ENCODE measurements at regions not wholly inside any gene's neighbourhood (a gene's known extent, or its start where the extent isn't known, plus 50 kb on each side); places are given as distances from the start of the nearest gene placed in this dataset.

DNA sequence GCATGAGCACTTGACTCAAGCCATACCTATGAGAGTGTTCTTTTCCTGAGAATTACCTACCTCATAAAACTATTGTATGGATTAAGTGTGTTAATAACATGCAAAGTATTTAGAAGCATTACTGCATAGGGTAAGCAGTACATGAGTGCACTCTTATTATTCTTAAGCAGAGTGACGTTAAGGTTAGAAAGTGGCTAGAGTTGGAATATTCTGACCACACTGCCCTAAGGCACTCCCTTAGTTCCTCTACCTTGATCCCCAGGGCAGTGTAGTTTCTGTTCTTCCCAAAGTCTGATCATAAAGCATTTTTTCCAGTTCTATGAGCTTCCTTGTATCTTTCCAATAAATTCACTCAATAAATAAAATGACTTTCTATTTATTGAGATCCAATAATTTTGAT lies 189.2 kb downstream of the PCSK1 start:
- Histone ChIP-seq H3K4me3 (no peak overlapping the region), H3K36me3 (ENCODE audit: low read depth, missing control alignments) (no peaks in the 10 kb centered on the region), H3K27me3 (no peaks in the 10 kb centered on the region), H3K4me1 (no peaks in the 10 kb centered on the region), H3K27ac (no peak overlapping the region), H3K9me3 (no peaks in the 10 kb centered on the region)
- 93 to 95% methylated on average over 1 of the region's 1 CpG for WGBS, 2 donors
- no peak for TF ChIP-seq POLR2A (IDR thresholded peaks at IDR 0.05)
- TF ChIP-seq, protein P1, sequence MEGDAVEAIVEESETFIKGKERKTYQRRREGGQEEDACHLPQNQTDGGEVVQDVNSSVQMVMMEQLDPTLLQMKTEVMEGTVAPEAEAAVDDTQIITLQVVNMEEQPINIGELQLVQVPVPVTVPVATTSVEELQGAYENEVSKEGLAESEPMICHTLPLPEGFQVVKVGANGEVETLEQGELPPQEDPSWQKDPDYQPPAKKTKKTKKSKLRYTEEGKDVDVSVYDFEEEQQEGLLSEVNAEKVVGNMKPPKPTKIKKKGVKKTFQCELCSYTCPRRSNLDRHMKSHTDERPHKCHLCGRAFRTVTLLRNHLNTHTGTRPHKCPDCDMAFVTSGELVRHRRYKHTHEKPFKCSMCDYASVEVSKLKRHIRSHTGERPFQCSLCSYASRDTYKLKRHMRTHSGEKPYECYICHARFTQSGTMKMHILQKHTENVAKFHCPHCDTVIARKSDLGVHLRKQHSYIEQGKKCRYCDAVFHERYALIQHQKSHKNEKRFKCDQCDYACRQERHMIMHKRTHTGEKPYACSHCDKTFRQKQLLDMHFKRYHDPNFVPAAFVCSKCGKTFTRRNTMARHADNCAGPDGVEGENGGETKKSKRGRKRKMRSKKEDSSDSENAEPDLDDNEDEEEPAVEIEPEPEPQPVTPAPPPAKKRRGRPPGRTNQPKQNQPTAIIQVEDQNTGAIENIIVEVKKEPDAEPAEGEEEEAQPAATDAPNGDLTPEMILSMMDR (IDR thresholded peaks at IDR 0.05) = no peak
- intact Hi-C loops (cut with DNase I; ENCODE audit: low total_unique reads) = no loop called here
- no peak for DNase-seq

DNA sequence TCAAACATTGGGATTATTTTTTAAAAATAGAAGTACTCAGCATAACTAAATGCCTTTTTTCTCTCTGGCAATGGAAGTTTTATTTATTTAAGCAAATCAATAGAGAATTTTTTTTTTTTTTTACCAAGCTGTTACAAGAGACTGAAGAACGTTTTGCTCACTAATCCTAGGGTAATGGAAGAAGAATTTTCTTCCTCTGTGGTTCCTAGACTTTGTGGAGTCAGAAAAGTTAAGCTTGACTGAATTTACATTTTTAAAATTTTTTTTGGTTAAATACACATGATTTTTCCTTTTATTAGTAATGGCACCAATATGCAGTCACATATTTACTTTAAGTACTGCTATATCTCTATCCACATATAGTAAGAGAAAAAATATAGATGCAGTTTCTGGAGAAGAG lies 189.8 kb downstream of the PCSK1 start:
- Histone ChIP-seq H3K36me3 (ENCODE audit: low read depth, missing control alignments) (no peaks in the 10 kb centered on the region), H3K4me1 (no peaks in the 10 kb centered on the region), H3K27me3 (no peaks in the 10 kb centered on the region), H3K4me3 (no peak overlapping the region), H3K27ac (no peak overlapping the region), H3K9me3 (no peaks in the 10 kb centered on the region)
- no peak for TF ChIP-seq POLR2A (IDR thresholded peaks at IDR 0.05)
- TF ChIP-seq, protein P1 (IDR thresholded peaks at IDR 0.05) = no peak
- WGBS, 2 donors = 60 to 80% methylated on average over 1 of the region's 1 CpG
- no peak for DNase-seq
- intact Hi-C loops (cut with DNase I; ENCODE audit: low total_unique reads) = no loop called here

DNA sequence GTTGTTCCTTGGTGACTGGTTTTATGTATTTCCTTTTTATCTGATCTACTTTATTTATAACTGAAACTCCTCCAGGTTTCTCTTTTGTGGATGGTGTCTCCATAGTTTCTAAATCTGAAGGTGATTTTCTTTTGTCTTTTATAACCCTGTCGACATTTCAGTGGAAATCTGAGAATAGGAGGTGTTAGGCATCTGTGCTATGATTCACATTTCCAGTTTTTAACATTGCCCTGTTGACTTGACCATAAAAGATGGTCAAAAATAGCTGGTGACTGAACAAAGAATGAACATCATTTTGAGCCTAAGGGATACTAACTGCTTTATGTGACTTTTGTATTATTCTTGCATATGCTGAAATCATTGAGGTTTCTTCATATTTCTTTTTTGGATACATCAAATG lies 190.5 kb downstream of the PCSK1 start:
- H3K9me3 ChIP-seq = no peaks in the 10 kb centered on the region
- 82 to 100% methylated on average over 1 of the region's 1 CpG for WGBS, 2 donors
- DNase-seq = no peak
- no peaks in the 10 kb centered on the region for H3K4me1 ChIP-seq
- H3K4me3 ChIP-seq = no peak overlapping the region
- no peak overlapping the region for H3K27ac ChIP-seq
- no peaks in the 10 kb centered on the region for H3K27me3 ChIP-seq
- H3K36me3 ChIP-seq (ENCODE audit: low read depth, missing control alignments) = no peaks in the 10 kb centered on the region
- TF ChIP-seq POLR2A (IDR thresholded peaks at IDR 0.05) = no peak
- TF ChIP-seq, protein P1 (IDR thresholded peaks at IDR 0.05) = no peak
- intact Hi-C loops (cut with DNase I; ENCODE audit: low total_unique reads) = no loop called here

DNA sequence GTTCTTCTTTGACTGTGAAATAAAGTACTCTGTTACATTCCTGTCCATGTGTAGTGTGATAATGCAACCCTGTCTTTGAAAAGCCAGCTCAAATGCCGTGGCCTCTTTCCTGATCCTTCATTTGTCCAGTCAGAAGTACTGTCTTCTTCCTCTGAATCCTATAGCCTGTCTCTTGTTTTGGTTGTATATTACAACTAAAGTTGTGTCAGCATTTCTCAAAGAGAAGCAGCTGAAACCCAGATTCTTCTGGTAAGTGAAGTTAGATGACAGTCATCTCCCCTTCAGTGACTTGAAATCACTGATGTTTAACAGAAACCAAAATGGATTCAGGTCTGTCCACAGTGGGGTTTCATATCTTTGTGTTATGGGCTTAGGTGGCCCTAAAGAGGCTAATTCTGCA lies 196.2 kb downstream of the PCSK1 start:
- Histone ChIP-seq H3K4me3 (no peak overlapping the region), H3K9me3 (no peaks in the 10 kb centered on the region), H3K36me3 (ENCODE audit: low read depth, missing control alignments) (no peaks in the 10 kb centered on the region), H3K27ac (no peak overlapping the region), H3K27me3 (no peaks in the 10 kb centered on the region), H3K4me1 (peaks cover 10% of the 10 kb centered on the region)
- intact Hi-C loops (cut with DNase I; ENCODE audit: low total_unique reads) = no loop called here
- TF ChIP-seq, protein P1 (IDR thresholded peaks at IDR 0.05) = no peak
- whole genome bisulfite sequencing, 2 donors = 90 to 95% methylated on average over 1 of the region's 1 CpG
- DNase-seq = no peak

DNA sequence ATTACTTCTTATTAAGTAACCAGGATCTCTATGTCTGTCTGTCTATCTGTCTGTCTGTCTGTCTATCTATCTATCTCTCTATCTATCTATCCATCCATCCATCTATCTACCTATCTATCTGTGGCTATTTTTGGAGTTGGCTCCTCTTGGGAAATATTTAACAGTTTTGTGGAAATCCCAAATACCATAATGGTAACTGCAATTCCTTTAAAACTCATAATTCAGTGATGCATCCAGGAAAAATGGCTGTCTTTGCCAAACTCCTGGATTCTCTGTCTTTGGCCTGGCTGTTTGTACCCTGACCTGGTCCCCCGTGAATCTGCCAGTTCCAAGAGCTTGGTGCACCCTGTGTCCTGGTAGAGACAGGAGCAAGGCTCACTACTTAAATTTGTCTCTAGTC lies 197.0 kb downstream of the PCSK1 start:
- 69 to 84% methylated on average over 1 of the region's 1 CpG for WGBS, 2 donors

More for the DNA sequence above, 197.0 kb downstream of the PCSK1 start:
- H3K27me3 ChIP-seq = no peaks in the 10 kb centered on the region
- no peak for DNase-seq
- no peaks in the 10 kb centered on the region for H3K36me3 ChIP-seq (ENCODE audit: low read depth, missing control alignments)
- no peak overlapping the region for H3K4me3 ChIP-seq
- H3K9me3 ChIP-seq = no peaks in the 10 kb centered on the region
- peaks cover 10% of the 10 kb centered on the region for H3K4me1 ChIP-seq
- peak overlapping the region; percentile 3 to 50 for H3K27ac ChIP-seq
- TF ChIP-seq, protein P1 (IDR thresholded peaks at IDR 0.05) = no peak
- intact Hi-C loops (cut with DNase I; ENCODE audit: low total_unique reads) = no loop called here
